OCI-LY7 (cell line): ENCODE measurements at regions not wholly inside any gene's neighbourhood (a gene's known extent, or its start where the extent isn't known, plus 50 kb on each side); places are given as distances from the start of the nearest gene placed in this dataset.
A peak's percentile ranks its signal among the peaks of the same experiment; 100 is the strongest.

ENCODE experiments used
- BruUV-seq: library from RNA; stranded (reverse); fragments of 400-500 nt; replicated peaks from 2 replicates; lab custom pipeline; 2021; lab: Mats Ljungman, UMichigan
- CTCF ChIA-PET: fragments of 300-600 bp; sonication (Branson Sonifier 250); formaldehyde crosslinking; loops from one replicate; lab custom pipeline; 2022; ENCODE audit warnings: antibody characterized with exemption; ENCODE audit not compliant: unreplicated experiment; lab: Charles Lee
- POLR2A ChIA-PET: fragments of 300-600 bp; sonication (Branson Sonifier 250); formaldehyde crosslinking; loops from one replicate; lab custom pipeline; 2022; ENCODE audit warnings: antibody characterized with exemption; lab: Charles Lee
- DNase-seq: peaks from one replicate; pipeline ENCODE4 v3.0.0-alpha.2; 2015; ENCODE audit warnings: low spot score
- H2AFZ ChIP-seq: fragments of 200-600 bp; sonication (generic), shearing (Covaris generic); 2 replicates; pipeline ENCODE4 v1.6.1; 2014; ENCODE audit warnings: mild to moderate bottlenecking, antibody characterized with exemption, low read length, moderate library complexity
- H3K27ac ChIP-seq: fragments of 200-600 bp; sonication (generic); 2 replicates; pipeline ENCODE4 v1.5.1; 2014; ENCODE audit warnings: mixed run types, low read depth, mild to moderate bottlenecking, moderate library complexity, low read length, inconsistent platforms; ENCODE audit not compliant: poor library complexity, severe bottlenecking
- H3K36me3 ChIP-seq: fragments of 200-600 bp; sonication (generic); 2 replicates; pipeline ENCODE4 v1.6.1; 2014; ENCODE audit warnings: mild to moderate bottlenecking, antibody characterized with exemption, low read length, moderate library complexity, mixed read lengths; ENCODE audit not compliant: insufficient read depth
- H3K4me1 ChIP-seq: fragments of 200-600 bp; sonication (generic); 2 replicates; pipeline ENCODE4 v1.5.1; 2014; ENCODE audit warnings: mild to moderate bottlenecking, low read length; ENCODE audit not compliant: insufficient read depth, poor library complexity, severe bottlenecking
- H3K4me2 ChIP-seq: fragments of 200-600 bp; sonication (generic); 2 replicates; pipeline ENCODE4 v1.6.1; 2014; ENCODE audit warnings: mild to moderate bottlenecking, low read length
- H3K4me3 ChIP-seq: fragments of 200-600 bp; sonication (generic); 2 replicates; pipeline ENCODE4 v1.5.1; 2014; ENCODE audit warnings: mild to moderate bottlenecking, low read depth, low read length; ENCODE audit not compliant: poor library complexity, severe bottlenecking
- H3K79me2 ChIP-seq: fragments of 200-600 bp; sonication (generic); 2 replicates; pipeline ENCODE4 v1.6.1; 2016; ENCODE audit warnings: low read depth, mild to moderate bottlenecking, low read length, moderate library complexity, mixed read lengths; ENCODE audit not compliant: insufficient read depth
- H3K9me2 ChIP-seq: fragments of 200-600 bp; sonication (generic); 2 replicates; pipeline ENCODE4 v1.6.1; 2016; ENCODE audit warnings: mild to moderate bottlenecking, low read length, mixed read lengths; ENCODE audit not compliant: insufficient read depth
- H3K9me3 ChIP-seq: fragments of 200-600 bp; sonication (generic); 2 replicates; pipeline ENCODE4 v1.6.1; 2014; ENCODE audit warnings: mild to moderate bottlenecking, mixed run types, low read length, mixed read lengths
- H4K20me1 ChIP-seq: fragments of 200-600 bp; sonication (generic); 2 replicates; pipeline ENCODE4 v1.6.1; 2014; ENCODE audit warnings: mild to moderate bottlenecking, antibody characterized with exemption, low read length, moderate library complexity, mixed read lengths; ENCODE audit not compliant: insufficient read depth
- CTCF ChIP-seq: fragments of 200-600 bp; sonication (generic); conservative IDR thresholded peaks from 2 replicates; pipeline ENCODE4 v1.5.1; 2014; ENCODE audit warnings: mild to moderate bottlenecking, antibody characterized with exemption, low read length, moderate library complexity, mixed read lengths
- EZH2phosphoT487 ChIP-seq: fragments of 200-600 bp; sonication (generic); IDR thresholded peaks from 2 replicates; pipeline ENCODE4 v1.6.1; 2018; ENCODE audit warnings: low read depth, borderline replicate concordance, mild to moderate bottlenecking, mixed run types, antibody characterized with exemption, low read length, moderate library complexity, mixed read lengths
- intact Hi-C: fragments of 100-400 bp; cut with micrococcal nuclease; formaldehyde crosslinking; loops from one replicate; pipeline ENCODE4 v1.10.0; 2022; ENCODE audit not compliant: unreplicated experiment

GRCh38 chr10:63723741-63724140 is 202.5 kb downstream of the REEP3 start:
- H3K4me2 ChIP-seq, result no peak overlapping the region
- H3K4me1 ChIP-seq, result no peaks in the 10 kb centered on the region
- no peaks in the 10 kb centered on the region for H3K36me3 ChIP-seq
- POLR2A ChIA-PET, result interaction anchor here (1.5 kb wide), 1 partner anchor 19 kb away, joined by 5 read pairs; no protein-coding TSS in a partner anchor
- no peak overlapping the region for H3K4me3 ChIP-seq
- BruUV-seq, result no TSS peak
- no peak for DNase-seq
- no peaks in the 10 kb centered on the region for H3K79me2 ChIP-seq
- H3K9me2 ChIP-seq, result no peaks in the 10 kb centered on the region
- CTCF ChIA-PET, result interaction anchor here (0.7 kb wide), 2 partner anchors 127 to 1266 kb away, joined by 3 to 4 read pairs; no protein-coding TSS in a partner anchor
- H4K20me1 ChIP-seq, result no peaks in the 10 kb centered on the region
- H3K9me3 ChIP-seq, result no peaks in the 10 kb centered on the region
- H2AFZ ChIP-seq, result no peak overlapping the region
- intact Hi-C loops, result loop anchor here (10.0 kb wide), 1 partner anchor 259 kb away; the partner anchor contains the start of gene JMJD1C
- TF ChIP-seq CTCF (no peak), EZH2phosphoT487 (no peak)
- H3K27ac ChIP-seq, result no peak overlapping the region

- H3K4me1 ChIP-seq, result no peaks in the 10 kb centered on the region
- no peaks in the 10 kb centered on the region for H3K79me2 ChIP-seq
- no peaks in the 10 kb centered on the region for H3K9me2 ChIP-seq
- no peak overlapping the region for H2AFZ ChIP-seq
- no peak overlapping the region for H3K4me3 ChIP-seq
- no peak overlapping the region for H3K27ac ChIP-seq
- H3K36me3 ChIP-seq, result no peaks in the 10 kb centered on the region
- intact Hi-C loops, result loop anchor here (10.0 kb wide), 1 partner anchor 260 kb away; the partner anchor contains the start of gene JMJD1C
- no peaks in the 10 kb centered on the region for H4K20me1 ChIP-seq
- DNase-seq, result peak; percentile 14
- POLR2A ChIA-PET, result interaction anchor here (0.5 kb wide), 1 partner anchor 50 kb away, joined by 3 read pairs; no protein-coding TSS in a partner anchor
- no peaks in the 10 kb centered on the region for H3K9me3 ChIP-seq
- no TSS peak for BruUV-seq
- CTCF ChIA-PET, result no interaction called here
- no peak for TF ChIP-seq EZH2phosphoT487
- TF ChIP-seq CTCF, result peak; percentile 58
- H3K4me2 ChIP-seq, result no peak overlapping the region
Measured at GRCh38 chr10:63724922-63725321, 203.7 kb downstream of the REEP3 start.

GRCh38 chr10:63726867-63727266 is 205.7 kb downstream of the REEP3 start:
- intact Hi-C loops, result loop anchor here (10.0 kb wide), 1 partner anchor 262 kb away; the partner anchor contains the start of gene JMJD1C
- no TSS peak for BruUV-seq
- CTCF ChIA-PET, result no interaction called here

More at GRCh38 chr10:63726867-63727266, 205.7 kb downstream of the REEP3 start:
- Histone ChIP-seq H3K36me3 (no peaks in the 10 kb centered on the region), H3K27ac (no peak overlapping the region), H3K9me2 (no peaks in the 10 kb centered on the region), H3K4me3 (no peak overlapping the region), H3K4me1 (no peaks in the 10 kb centered on the region), H3K9me3 (no peaks in the 10 kb centered on the region), H3K79me2 (no peaks in the 10 kb centered on the region), H4K20me1 (no peaks in the 10 kb centered on the region), H3K4me2 (no peak overlapping the region), H2AFZ (no peak overlapping the region)
- POLR2A ChIA-PET, result interaction anchor here (0.6 kb wide), 1 partner anchor 142 kb away, joined by 3 read pairs; no protein-coding TSS in a partner anchor
- TF ChIP-seq EZH2phosphoT487, result no peak
- no peak for TF ChIP-seq CTCF
- no peak for DNase-seq
